PFSK-1 (cell line): ENCODE measurements at regions not wholly inside any gene's neighbourhood (a gene's known extent, or its start where the extent isn't known, plus 50 kb on each side); places are given as distances from the start of the nearest gene placed in this dataset.

Experiments used
- FOXP2 ChIP-seq: optimal IDR thresholded peaks from 2 replicates; pipeline ENCODE3; 2011; ENCODE audit warnings: borderline replicate concordance, control low read depth, inconsistent platforms; ENCODE audit not compliant: insufficient read depth; ENCODE audit errors: extremely low read length, extremely low read depth
- POLR2AphosphoS5 ChIP-seq: IDR thresholded peaks from 2 replicates; pipeline ENCODE4 v1.6.1; 2012; ENCODE audit warnings: low read depth, mild to moderate bottlenecking, control low read depth, low read length, moderate library complexity
- REST ChIP-seq, 2 experiments: IDR thresholded peaks; 2 replicates each; pipeline versions ENCODE4 v1.6.1 to v1.8.0; 2011 to 2012; ENCODE audit warnings: low read depth in 2 of 2, low read length in 2 of 2, control low read depth in 1 of 2, inconsistent platforms in 1 of 2, mild to moderate bottlenecking in 1 of 2, moderate library complexity in 1 of 2; ENCODE audit not compliant: insufficient read depth in 1 of 2
- SIN3A ChIP-seq: IDR thresholded peaks from 2 replicates; pipeline ENCODE4 v1.6.1; 2012; ENCODE audit warnings: mild to moderate bottlenecking, low read length, moderate library complexity, borderline replicate concordance; ENCODE audit not compliant: insufficient read depth
- TAF1 ChIP-seq: IDR thresholded peaks from 2 replicates; pipeline ENCODE4 v1.6.1; 2012; ENCODE audit warnings: low read length, control low read depth, borderline replicate concordance; ENCODE audit not compliant: insufficient read depth

DNA sequence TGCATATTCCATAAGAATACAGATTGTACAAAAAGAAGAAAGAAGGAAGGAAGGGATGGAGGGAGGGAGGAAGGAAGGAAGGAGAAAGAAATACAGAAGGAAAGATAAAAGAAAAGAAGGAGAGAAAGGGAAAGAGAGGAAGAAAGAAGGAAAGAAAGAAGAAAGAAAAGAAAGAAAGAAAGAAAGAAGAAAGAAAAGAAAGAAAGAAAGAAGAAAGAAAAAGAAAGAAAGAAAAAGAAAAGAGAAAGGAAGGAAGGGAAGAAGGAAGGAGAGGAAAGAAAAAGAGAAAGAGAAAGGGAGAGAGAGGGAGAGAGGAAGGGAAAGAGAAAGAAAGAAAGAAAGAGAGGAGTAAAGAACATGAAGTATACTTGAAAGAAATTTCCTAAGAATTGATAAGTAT is 577.9 kb upstream of the ALCAM start:
- TF ChIP-seq SIN3A: no peak
- TF ChIP-seq FOXP2: no peak

GRCh38 chr3:104791331-104791730 is 575.4 kb upstream of the ALCAM start:
- TF ChIP-seq POLR2AphosphoS5 (no peak), SIN3A (no peak), REST (IDR thresholded peaks at IDR 0.05; ENCODE audit: insufficient read depth in 1 of 2, low read depth in 2 of 2, low read length in 2 of 2) (no peak), FOXP2 (no peak), TAF1 (no peak)

GRCh38 chr3:104796556-104796955 is 570.2 kb upstream of the ALCAM start:
- TF ChIP-seq TAF1 (no peak), SIN3A (no peak), REST (IDR thresholded peaks at IDR 0.05; ENCODE audit: insufficient read depth in 1 of 2, low read depth in 2 of 2, low read length in 2 of 2) (no peak), POLR2AphosphoS5 (no peak), FOXP2 (no peak)

DNA sequence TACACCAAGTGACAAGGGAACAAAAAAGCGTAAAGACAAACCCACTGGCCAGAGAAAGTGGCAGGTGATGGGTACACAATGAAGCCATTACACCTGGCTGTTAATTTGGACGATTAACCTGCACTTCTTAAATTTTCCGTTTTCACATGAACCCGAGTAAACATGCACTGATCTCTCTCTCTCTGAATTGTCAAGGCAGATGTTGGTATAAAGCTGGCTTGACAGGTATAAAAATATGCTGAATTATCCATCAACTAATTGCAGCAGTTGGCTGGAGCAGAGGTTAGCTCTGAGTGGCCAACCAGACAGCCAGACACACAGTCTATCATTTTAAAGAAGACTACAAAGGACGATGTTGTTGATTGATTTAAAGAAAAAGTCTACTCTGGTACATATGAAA is 561.7 kb upstream of the ALCAM start:
- TF ChIP-seq TAF1: no peak
- no peak for TF ChIP-seq SIN3A
- TF ChIP-seq FOXP2: no peak
- TF ChIP-seq POLR2AphosphoS5: no peak
- no peak for TF ChIP-seq REST (IDR thresholded peaks at IDR 0.05; ENCODE audit: insufficient read depth in 1 of 2, low read depth in 2 of 2, low read length in 2 of 2)

GRCh38 chr3:104805508-104805907 is 561.2 kb upstream of the ALCAM start:
- TF ChIP-seq POLR2AphosphoS5 (no peak), REST (IDR thresholded peaks at IDR 0.05; ENCODE audit: insufficient read depth in 1 of 2, low read depth in 2 of 2, low read length in 2 of 2) (no peak), SIN3A (no peak), TAF1 (no peak), FOXP2 (no peak)
